WI38 (cell line): ENCODE measurements at regions not wholly inside any gene's neighbourhood (a gene's known extent, or its start where the extent isn't known, plus 50 kb on each side); places are given as distances from the start of the nearest gene placed in this dataset.
"Not testable (repeated sequence)": the region's sequence is repeated elsewhere in the genome, so short reads cannot be mapped to it uniquely, and the experiment has no call there.

ENCODE experiments used
- H3K4me3 ChIP-seq: 2 replicates; pipeline ENCODE4 v1.5.1; 2011; ENCODE audit warnings: low read depth, mild to moderate bottlenecking, control low read depth, low read length
- CTCF ChIP-seq: IDR thresholded peaks from 2 replicates; pipeline ENCODE4 v1.5.1; 2012; ENCODE audit warnings: low read depth, mild to moderate bottlenecking, control low read depth, low read length

- H3K4me3 ChIP-seq, result no peak overlapping the region
- no peak for TF ChIP-seq CTCF
These were observed 66.6 kb upstream of the ZNF479 start for GRCh38 chr7:57198801-57199200.

- no peak overlapping the region for H3K4me3 ChIP-seq
- TF ChIP-seq CTCF, result no peak
These were observed 67.0 kb upstream of the ZNF479 start for GRCh38 chr7:57199252-57199651.

- TF ChIP-seq CTCF, result no peak
- H3K4me3 ChIP-seq, result no peak overlapping the region
These were observed 69.0 kb upstream of the ZNF479 start for GRCh38 chr7:57201021-57201894.

GRCh38 chr7:57201895-57202210, 69.6 kb upstream of the ZNF479 start:
- H3K4me3 ChIP-seq, result no peak overlapping the region
- no peak for TF ChIP-seq CTCF

- TF ChIP-seq CTCF, result no peak
- H3K4me3 ChIP-seq, result no peak overlapping the region
These were observed 70.0 kb upstream of the ZNF479 start for GRCh38 chr7:57202274-57202673.

GRCh38 chr7:57203161-57203791, 71.0 kb upstream of the ZNF479 start:
- TF ChIP-seq CTCF, result no peak
- H3K4me3 ChIP-seq, result no peak overlapping the region

GRCh38 chr7:57203858-57204257, 71.6 kb upstream of the ZNF479 start:
- H3K4me3 ChIP-seq, result not testable (repeated sequence)
